ENCODE measurements at regions not wholly inside any gene's neighbourhood (a gene's known extent, or its start where the extent isn't known, plus 50 kb on each side); places are given as distances from the start of the nearest gene placed in this dataset.

GRCh38 chr5:105696440-105696839 is 1974.3 kb downstream of the EFNA5 start:
- Histone ChIP-seq H3K4me1 (no peaks in the 10 kb centered on the region), H3K4me3 (no peak overlapping the region), H3K27ac (no peak overlapping the region), H3K27me3 (no peaks in the 10 kb centered on the region), H3K36me3 (no peaks in the 10 kb centered on the region), H3K9me3 (peaks cover 1 to 25% (median 6%) of the 10 kb centered on the region in 4 donors)
- no peak for TF ChIP-seq CTCF (IDR thresholded peaks at IDR 0.05)
- TF ChIP-seq POLR2AphosphoS5 (IDR thresholded peaks at IDR 0.05), result no peak
- TF ChIP-seq POLR2A (IDR thresholded peaks at IDR 0.05), result no peak
- TF ChIP-seq EP300 (IDR thresholded peaks at IDR 0.05), result no peak
- DNase-seq, result no peak
- WGBS, 5 donors, result 94 to 97% (median 95%) methylated on average over 2 of the region's 2 CpGs
- intact Hi-C loops (cut with DNase I; ENCODE audit: low total_unique reads), result no loop called here

DNA sequence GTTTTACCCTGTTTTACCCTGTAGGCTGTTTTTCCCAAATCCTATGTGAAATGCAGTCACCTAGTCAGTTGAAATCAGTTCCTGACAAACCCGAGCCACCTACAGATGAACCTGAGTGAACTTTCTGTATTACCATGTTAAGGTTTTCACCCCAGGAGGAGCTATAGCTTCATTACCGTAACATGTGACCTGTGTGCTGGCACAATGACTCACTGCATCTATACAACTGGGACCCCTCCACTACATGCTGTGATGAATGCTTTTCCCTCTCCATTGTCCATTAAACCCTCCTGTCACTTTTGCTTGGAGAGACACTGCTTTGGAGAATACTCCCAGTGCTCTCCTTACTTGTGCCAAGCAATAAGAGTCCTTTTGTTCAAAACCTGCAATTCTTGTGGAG is 1974.8 kb downstream of the EFNA5 start:
- DNase-seq, result no peak
- no peak overlapping the region for H3K4me3 ChIP-seq
- H3K9me3 ChIP-seq, result peaks cover 0 to 20% (median 2%) of the 10 kb centered on the region in 4 donors
- no peak for TF ChIP-seq EP300 (IDR thresholded peaks at IDR 0.05)
- no peak for TF ChIP-seq POLR2A (IDR thresholded peaks at IDR 0.05)
- no peak for TF ChIP-seq CTCF (IDR thresholded peaks at IDR 0.05)
- no peak for TF ChIP-seq POLR2AphosphoS5 (IDR thresholded peaks at IDR 0.05)
- no peaks in the 10 kb centered on the region for H3K36me3 ChIP-seq
- no peak overlapping the region for H3K27ac ChIP-seq
- intact Hi-C loops (cut with DNase I; ENCODE audit: low total_unique reads), result no loop called here
- no peaks in the 10 kb centered on the region for H3K27me3 ChIP-seq
- H3K4me1 ChIP-seq, result no peaks in the 10 kb centered on the region
- WGBS, 5 donors, result 77 to 90% (median 84%) methylated on average over 2 of the region's 2 CpGs

DNA sequence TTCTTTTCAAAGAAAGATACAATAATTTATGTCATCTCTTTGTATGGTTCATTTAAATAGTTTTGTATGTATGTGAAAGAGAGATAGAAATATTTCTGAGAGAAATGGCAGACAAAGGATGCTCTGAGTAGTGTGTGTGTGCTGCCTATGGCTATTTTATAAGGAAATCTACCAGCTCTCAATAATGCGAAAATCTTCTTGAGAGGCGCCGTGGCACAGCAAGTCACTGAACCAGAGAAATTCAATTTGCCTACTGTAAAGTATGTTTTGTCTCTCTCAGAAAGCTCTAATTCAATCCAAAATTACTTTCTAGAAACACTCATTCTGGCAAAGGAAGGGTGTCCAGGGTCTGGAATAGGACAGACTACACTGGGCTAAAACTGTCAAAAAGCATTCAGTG is 1981.1 kb downstream of the EFNA5 start:
- no peak overlapping the region for H3K27ac ChIP-seq
- H3K4me1 ChIP-seq, result no peaks in the 10 kb centered on the region
- TF ChIP-seq CTCF (IDR thresholded peaks at IDR 0.05) (no peak), POLR2A (IDR thresholded peaks at IDR 0.05) (no peak), EP300 (IDR thresholded peaks at IDR 0.05) (no peak), POLR2AphosphoS5 (IDR thresholded peaks at IDR 0.05) (no peak)
- no peak for DNase-seq
- peaks cover 0 to 4% (median 0%) of the 10 kb centered on the region in 4 donors for H3K9me3 ChIP-seq
- intact Hi-C loops (cut with DNase I; ENCODE audit: low total_unique reads), result no loop called here
- H3K36me3 ChIP-seq, result no peaks in the 10 kb centered on the region
- 94 to 98% (median 96%) methylated on average over 3 of the region's 3 CpGs for WGBS, 5 donors
- no peak overlapping the region for H3K4me3 ChIP-seq
- no peaks in the 10 kb centered on the region for H3K27me3 ChIP-seq

DNA sequence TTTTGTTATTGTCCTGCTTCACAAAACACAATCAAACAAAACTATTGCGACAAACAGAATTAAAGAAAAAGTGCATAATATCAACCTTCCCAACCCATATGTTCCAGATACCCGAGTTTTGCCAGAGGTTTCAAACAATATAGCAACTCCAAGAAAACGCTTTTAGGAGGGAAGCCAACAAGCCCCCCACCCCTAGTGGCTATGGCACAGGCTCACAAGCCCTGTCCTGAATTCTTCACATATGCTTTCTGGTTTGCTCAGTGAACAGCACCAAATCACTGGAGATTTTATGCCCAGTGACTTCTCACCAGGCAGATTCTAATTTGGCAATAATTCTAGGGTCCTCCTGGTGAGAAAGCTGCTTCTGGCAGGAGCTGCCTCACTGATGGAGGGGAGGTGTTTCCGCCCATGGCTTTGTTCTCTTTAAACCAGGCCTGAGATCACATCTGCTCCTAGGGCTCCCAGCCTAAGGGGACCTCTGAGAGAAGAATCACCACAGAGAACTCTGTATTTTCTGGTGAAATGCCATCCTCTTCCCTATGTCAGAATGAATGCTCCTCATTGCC is 1982.4 kb downstream of the EFNA5 start:
- Histone ChIP-seq H3K4me3 (no peak overlapping the region), H3K27me3 (no peaks in the 10 kb centered on the region), H3K9me3 (no peaks in the 10 kb centered on the region), H3K4me1 (no peaks in the 10 kb centered on the region), H3K27ac (no peak overlapping the region), H3K36me3 (no peaks in the 10 kb centered on the region)
- 63 to 76% (median 68%) methylated on average over 4 of the region's 4 CpGs for WGBS, 5 donors
- TF ChIP-seq EP300 (IDR thresholded peaks at IDR 0.05) (no peak), POLR2A (IDR thresholded peaks at IDR 0.05) (no peak), CTCF (IDR thresholded peaks at IDR 0.05) (no peak), POLR2AphosphoS5 (IDR thresholded peaks at IDR 0.05) (no peak)
- intact Hi-C loops (cut with DNase I; ENCODE audit: low total_unique reads), result no loop called here
- no peak for DNase-seq

All from stomach (tissue), 8 donors.